ENCODE measurements at regions not wholly inside any gene's neighbourhood (a gene's known extent, or its start where the extent isn't known, plus 50 kb on each side); places are given as distances from the start of the nearest gene placed in this dataset.

GRCh38 chr12:107903341-107904061 lies 129.0 kb downstream of the ASCL4 start (continued):
- TF ChIP-seq, protein P1, sequence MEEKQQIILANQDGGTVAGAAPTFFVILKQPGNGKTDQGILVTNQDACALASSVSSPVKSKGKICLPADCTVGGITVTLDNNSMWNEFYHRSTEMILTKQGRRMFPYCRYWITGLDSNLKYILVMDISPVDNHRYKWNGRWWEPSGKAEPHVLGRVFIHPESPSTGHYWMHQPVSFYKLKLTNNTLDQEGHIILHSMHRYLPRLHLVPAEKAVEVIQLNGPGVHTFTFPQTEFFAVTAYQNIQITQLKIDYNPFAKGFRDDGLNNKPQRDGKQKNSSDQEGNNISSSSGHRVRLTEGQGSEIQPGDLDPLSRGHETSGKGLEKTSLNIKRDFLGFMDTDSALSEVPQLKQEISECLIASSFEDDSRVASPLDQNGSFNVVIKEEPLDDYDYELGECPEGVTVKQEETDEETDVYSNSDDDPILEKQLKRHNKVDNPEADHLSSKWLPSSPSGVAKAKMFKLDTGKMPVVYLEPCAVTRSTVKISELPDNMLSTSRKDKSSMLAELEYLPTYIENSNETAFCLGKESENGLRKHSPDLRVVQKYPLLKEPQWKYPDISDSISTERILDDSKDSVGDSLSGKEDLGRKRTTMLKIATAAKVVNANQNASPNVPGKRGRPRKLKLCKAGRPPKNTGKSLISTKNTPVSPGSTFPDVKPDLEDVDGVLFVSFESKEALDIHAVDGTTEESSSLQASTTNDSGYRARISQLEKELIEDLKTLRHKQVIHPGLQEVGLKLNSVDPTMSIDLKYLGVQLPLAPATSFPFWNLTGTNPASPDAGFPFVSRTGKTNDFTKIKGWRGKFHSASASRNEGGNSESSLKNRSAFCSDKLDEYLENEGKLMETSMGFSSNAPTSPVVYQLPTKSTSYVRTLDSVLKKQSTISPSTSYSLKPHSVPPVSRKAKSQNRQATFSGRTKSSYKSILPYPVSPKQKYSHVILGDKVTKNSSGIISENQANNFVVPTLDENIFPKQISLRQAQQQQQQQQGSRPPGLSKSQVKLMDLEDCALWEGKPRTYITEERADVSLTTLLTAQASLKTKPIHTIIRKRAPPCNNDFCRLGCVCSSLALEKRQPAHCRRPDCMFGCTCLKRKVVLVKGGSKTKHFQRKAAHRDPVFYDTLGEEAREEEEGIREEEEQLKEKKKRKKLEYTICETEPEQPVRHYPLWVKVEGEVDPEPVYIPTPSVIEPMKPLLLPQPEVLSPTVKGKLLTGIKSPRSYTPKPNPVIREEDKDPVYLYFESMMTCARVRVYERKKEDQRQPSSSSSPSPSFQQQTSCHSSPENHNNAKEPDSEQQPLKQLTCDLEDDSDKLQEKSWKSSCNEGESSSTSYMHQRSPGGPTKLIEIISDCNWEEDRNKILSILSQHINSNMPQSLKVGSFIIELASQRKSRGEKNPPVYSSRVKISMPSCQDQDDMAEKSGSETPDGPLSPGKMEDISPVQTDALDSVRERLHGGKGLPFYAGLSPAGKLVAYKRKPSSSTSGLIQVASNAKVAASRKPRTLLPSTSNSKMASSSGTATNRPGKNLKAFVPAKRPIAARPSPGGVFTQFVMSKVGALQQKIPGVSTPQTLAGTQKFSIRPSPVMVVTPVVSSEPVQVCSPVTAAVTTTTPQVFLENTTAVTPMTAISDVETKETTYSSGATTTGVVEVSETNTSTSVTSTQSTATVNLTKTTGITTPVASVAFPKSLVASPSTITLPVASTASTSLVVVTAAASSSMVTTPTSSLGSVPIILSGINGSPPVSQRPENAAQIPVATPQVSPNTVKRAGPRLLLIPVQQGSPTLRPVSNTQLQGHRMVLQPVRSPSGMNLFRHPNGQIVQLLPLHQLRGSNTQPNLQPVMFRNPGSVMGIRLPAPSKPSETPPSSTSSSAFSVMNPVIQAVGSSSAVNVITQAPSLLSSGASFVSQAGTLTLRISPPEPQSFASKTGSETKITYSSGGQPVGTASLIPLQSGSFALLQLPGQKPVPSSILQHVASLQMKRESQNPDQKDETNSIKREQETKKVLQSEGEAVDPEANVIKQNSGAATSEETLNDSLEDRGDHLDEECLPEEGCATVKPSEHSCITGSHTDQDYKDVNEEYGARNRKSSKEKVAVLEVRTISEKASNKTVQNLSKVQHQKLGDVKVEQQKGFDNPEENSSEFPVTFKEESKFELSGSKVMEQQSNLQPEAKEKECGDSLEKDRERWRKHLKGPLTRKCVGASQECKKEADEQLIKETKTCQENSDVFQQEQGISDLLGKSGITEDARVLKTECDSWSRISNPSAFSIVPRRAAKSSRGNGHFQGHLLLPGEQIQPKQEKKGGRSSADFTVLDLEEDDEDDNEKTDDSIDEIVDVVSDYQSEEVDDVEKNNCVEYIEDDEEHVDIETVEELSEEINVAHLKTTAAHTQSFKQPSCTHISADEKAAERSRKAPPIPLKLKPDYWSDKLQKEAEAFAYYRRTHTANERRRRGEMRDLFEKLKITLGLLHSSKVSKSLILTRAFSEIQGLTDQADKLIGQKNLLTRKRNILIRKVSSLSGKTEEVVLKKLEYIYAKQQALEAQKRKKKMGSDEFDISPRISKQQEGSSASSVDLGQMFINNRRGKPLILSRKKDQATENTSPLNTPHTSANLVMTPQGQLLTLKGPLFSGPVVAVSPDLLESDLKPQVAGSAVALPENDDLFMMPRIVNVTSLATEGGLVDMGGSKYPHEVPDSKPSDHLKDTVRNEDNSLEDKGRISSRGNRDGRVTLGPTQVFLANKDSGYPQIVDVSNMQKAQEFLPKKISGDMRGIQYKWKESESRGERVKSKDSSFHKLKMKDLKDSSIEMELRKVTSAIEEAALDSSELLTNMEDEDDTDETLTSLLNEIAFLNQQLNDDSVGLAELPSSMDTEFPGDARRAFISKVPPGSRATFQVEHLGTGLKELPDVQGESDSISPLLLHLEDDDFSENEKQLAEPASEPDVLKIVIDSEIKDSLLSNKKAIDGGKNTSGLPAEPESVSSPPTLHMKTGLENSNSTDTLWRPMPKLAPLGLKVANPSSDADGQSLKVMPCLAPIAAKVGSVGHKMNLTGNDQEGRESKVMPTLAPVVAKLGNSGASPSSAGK (IDR thresholded peaks at IDR 0.05): peak; percentile 95
- TF ChIP-seq, protein P2, sequence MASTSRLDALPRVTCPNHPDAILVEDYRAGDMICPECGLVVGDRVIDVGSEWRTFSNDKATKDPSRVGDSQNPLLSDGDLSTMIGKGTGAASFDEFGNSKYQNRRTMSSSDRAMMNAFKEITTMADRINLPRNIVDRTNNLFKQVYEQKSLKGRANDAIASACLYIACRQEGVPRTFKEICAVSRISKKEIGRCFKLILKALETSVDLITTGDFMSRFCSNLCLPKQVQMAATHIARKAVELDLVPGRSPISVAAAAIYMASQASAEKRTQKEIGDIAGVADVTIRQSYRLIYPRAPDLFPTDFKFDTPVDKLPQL (IDR thresholded peaks at IDR 0.05; ENCODE audit: extremely low read depth, insufficient read length): no peak
- no peak for TF ChIP-seq ZNF316 (IDR thresholded peaks at IDR 0.05)
- TF ChIP-seq HOXB6 (CRISPR knock-in tag; IDR thresholded peaks at IDR 0.05; ENCODE audit: borderline replicate concordance): no peak
- TF ChIP-seq, protein P3, sequence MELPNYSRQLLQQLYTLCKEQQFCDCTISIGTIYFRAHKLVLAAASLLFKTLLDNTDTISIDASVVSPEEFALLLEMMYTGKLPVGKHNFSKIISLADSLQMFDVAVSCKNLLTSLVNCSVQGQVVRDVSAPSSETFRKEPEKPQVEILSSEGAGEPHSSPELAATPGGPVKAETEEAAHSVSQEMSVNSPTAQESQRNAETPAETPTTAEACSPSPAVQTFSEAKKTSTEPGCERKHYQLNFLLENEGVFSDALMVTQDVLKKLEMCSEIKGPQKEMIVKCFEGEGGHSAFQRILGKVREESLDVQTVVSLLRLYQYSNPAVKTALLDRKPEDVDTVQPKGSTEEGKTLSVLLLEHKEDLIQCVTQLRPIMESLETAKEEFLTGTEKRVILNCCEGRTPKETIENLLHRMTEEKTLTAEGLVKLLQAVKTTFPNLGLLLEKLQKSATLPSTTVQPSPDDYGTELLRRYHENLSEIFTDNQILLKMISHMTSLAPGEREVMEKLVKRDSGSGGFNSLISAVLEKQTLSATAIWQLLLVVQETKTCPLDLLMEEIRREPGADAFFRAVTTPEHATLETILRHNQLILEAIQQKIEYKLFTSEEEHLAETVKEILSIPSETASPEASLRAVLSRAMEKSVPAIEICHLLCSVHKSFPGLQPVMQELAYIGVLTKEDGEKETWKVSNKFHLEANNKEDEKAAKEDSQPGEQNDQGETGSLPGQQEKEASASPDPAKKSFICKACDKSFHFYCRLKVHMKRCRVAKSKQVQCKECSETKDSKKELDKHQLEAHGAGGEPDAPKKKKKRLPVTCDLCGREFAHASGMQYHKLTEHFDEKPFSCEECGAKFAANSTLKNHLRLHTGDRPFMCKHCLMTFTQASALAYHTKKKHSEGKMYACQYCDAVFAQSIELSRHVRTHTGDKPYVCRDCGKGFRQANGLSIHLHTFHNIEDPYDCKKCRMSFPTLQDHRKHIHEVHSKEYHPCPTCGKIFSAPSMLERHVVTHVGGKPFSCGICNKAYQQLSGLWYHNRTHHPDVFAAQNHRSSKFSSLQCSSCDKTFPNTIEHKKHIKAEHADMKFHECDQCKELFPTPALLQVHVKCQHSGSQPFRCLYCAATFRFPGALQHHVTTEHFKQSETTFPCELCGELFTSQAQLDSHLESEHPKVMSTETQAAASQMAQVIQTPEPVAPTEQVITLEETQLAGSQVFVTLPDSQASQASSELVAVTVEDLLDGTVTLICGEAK (IDR thresholded peaks at IDR 0.05): peak; percentile 74
- TF ChIP-seq, protein P3 (CRISPR knock-in tag; IDR thresholded peaks at IDR 0.05): no peak

Data from K562 (cell line).